Astrocyte (in vitro differentiated cells and primary cell): ENCODE measurements at regions not wholly inside any gene's neighbourhood (a gene's known extent, or its start where the extent isn't known, plus 50 kb on each side); places are given as distances from the start of the nearest gene placed in this dataset.

ENCODE experiments used
- DNase-seq: peaks from one replicate; pipeline ENCODE4 v3.0.0-alpha.2; 2010; ENCODE audit warnings: low read depth
- FAIRE-seq: peaks from 2 replicates; lab custom pipeline; 2011; peaks lifted over from hg19 to GRCh38; lab: Jason Lieb, UNC
- H2AFZ ChIP-seq: 2 replicates; pipeline ENCODE4 v1.6.0; 2012; ENCODE audit warnings: low read depth, low read length, inconsistent platforms
- H3K27ac ChIP-seq: 2 replicates; pipeline ENCODE4 v1.5.1; 2011; ENCODE audit warnings: low read depth, low read length, inconsistent platforms
- H3K27me3 ChIP-seq: 2 replicates; pipeline ENCODE4 v1.6.0; 2011; ENCODE audit warnings: low read length, inconsistent platforms; ENCODE audit not compliant: insufficient read depth
- H3K36me3 ChIP-seq: 2 replicates; pipeline ENCODE4 v1.5.1; 2011; ENCODE audit warnings: low read length, inconsistent platforms; ENCODE audit not compliant: insufficient read depth
- H3K4me1 ChIP-seq: 2 replicates; pipeline ENCODE4 v1.5.1; 2011; ENCODE audit warnings: low read length, inconsistent platforms; ENCODE audit not compliant: insufficient read depth
- H3K4me2 ChIP-seq: 2 replicates; pipeline ENCODE4 v1.6.0; 2012; ENCODE audit warnings: low read length, inconsistent platforms
- H3K4me3 ChIP-seq: 2 replicates; pipeline ENCODE4 v1.5.1; 2011; ENCODE audit warnings: low read depth, mild to moderate bottlenecking, low read length, inconsistent platforms; ENCODE audit not compliant: insufficient read depth
- H3K79me2 ChIP-seq: 2 replicates; pipeline ENCODE4 v1.6.0; 2012; ENCODE audit warnings: mild to moderate bottlenecking, low read length, inconsistent platforms; ENCODE audit not compliant: insufficient read depth
- H3K9ac ChIP-seq: 2 replicates; pipeline ENCODE4 v1.6.0; 2012; ENCODE audit warnings: mild to moderate bottlenecking, low read length, inconsistent platforms
- H3K9me3 ChIP-seq: 2 replicates; pipeline ENCODE4 v1.5.1; 2012; ENCODE audit warnings: low read depth, mild to moderate bottlenecking, low read length, inconsistent platforms; ENCODE audit not compliant: insufficient read depth
- H4K20me1 ChIP-seq: 2 replicates; pipeline ENCODE4 v1.6.0; 2012; ENCODE audit warnings: low read length, inconsistent platforms; ENCODE audit not compliant: insufficient read depth
- H3K27ac Mint-ChIP-seq: one replicate; pipeline ENCODE4 v1.8.0; 2021; ENCODE audit warnings: mild to moderate bottlenecking, mixed read lengths; ENCODE audit not compliant: unreplicated experiment
- H3K27me3 Mint-ChIP-seq: one replicate; pipeline ENCODE4 v1.8.0; 2021; ENCODE audit warnings: low read depth, mixed read lengths; ENCODE audit not compliant: unreplicated experiment
- H3K36me3 Mint-ChIP-seq: one replicate; pipeline ENCODE4 v1.8.0; 2021; ENCODE audit warnings: low read depth, mixed read lengths; ENCODE audit not compliant: unreplicated experiment
- H3K4me1 Mint-ChIP-seq: one replicate; pipeline ENCODE4 v1.8.0; 2021; ENCODE audit warnings: low read depth, mixed read lengths; ENCODE audit not compliant: unreplicated experiment
- H3K4me3 Mint-ChIP-seq: one replicate; pipeline ENCODE4 v1.8.0; 2021; ENCODE audit warnings: mild to moderate bottlenecking, moderate library complexity, mixed read lengths; ENCODE audit not compliant: unreplicated experiment
- H3K9me3 Mint-ChIP-seq: one replicate; pipeline ENCODE4 v1.8.0; 2021; ENCODE audit warnings: mild to moderate bottlenecking, mixed read lengths; ENCODE audit not compliant: unreplicated experiment
- CTCF ChIP-seq: IDR thresholded peaks from 2 replicates; pipeline ENCODE4 v1.5.1; 2011; ENCODE audit warnings: low read depth, mild to moderate bottlenecking, inconsistent platforms, low read length, moderate library complexity; ENCODE audit not compliant: insufficient read depth
- EZH2 ChIP-seq: IDR thresholded peaks from 2 replicates; pipeline ENCODE4 v1.6.1; 2012; ENCODE audit warnings: mild to moderate bottlenecking, low read length, inconsistent platforms; ENCODE audit not compliant: insufficient read depth

- Mint-ChIP-seq H3K36me3 (no peaks in the 10 kb centered on the region), H3K9me3 (peaks cover 4% of the 10 kb centered on the region), H3K27me3 (no peaks in the 10 kb centered on the region), H3K4me3 (no peak overlapping the region), H3K4me1 (peaks cover 11% of the 10 kb centered on the region), H3K27ac (no peak overlapping the region)
- no peak overlapping the region for H3K4me2 ChIP-seq
- H3K4me1 ChIP-seq = no peaks in the 10 kb centered on the region
- no peak overlapping the region for H2AFZ ChIP-seq
- no peak overlapping the region for H3K4me3 ChIP-seq
- H3K27me3 ChIP-seq = no peaks in the 10 kb centered on the region
- H4K20me1 ChIP-seq = no peaks in the 10 kb centered on the region
- H3K79me2 ChIP-seq = no peaks in the 10 kb centered on the region
- DNase-seq (peak; percentile 11), FAIRE-seq (no peak)
- H3K27ac ChIP-seq = no peak overlapping the region
- no peak overlapping the region for H3K9ac ChIP-seq
- H3K36me3 ChIP-seq = no peaks in the 10 kb centered on the region
- no peak for TF ChIP-seq CTCF
- TF ChIP-seq EZH2 = no peak
- H3K9me3 ChIP-seq = no peaks in the 10 kb centered on the region
Measured at GRCh38 chr6:91634791-91635190, 1047.9 kb upstream of the MAP3K7 start.

GRCh38 chr6:91633374-91634111, 1046.7 kb upstream of the MAP3K7 start:
- Histone ChIP-seq H3K4me2 (no peak overlapping the region), H3K4me1 (no peaks in the 10 kb centered on the region), H3K36me3 (no peaks in the 10 kb centered on the region), H3K27me3 (no peaks in the 10 kb centered on the region), H3K79me2 (no peaks in the 10 kb centered on the region), H3K9me3 (no peaks in the 10 kb centered on the region), H3K4me3 (no peak overlapping the region), H4K20me1 (no peaks in the 10 kb centered on the region), H3K27ac (no peak overlapping the region), H3K9ac (no peak overlapping the region), H2AFZ (no peak overlapping the region)
- TF ChIP-seq CTCF = no peak
- TF ChIP-seq EZH2 = no peak
- FAIRE-seq = no peak
- Mint-ChIP-seq H3K4me3 (no peak overlapping the region), H3K27ac (no peak overlapping the region), H3K9me3 (peaks cover 2% of the 10 kb centered on the region), H3K36me3 (no peaks in the 10 kb centered on the region), H3K4me1 (peaks cover 11% of the 10 kb centered on the region), H3K27me3 (no peaks in the 10 kb centered on the region)
- DNase-seq = no peak

GRCh38 chr6:91632308-91632707, 1045.4 kb upstream of the MAP3K7 start:
- DNase-seq (no peak), FAIRE-seq (no peak)
- Histone ChIP-seq H3K27ac (no peak overlapping the region), H3K4me3 (no peak overlapping the region), H4K20me1 (no peaks in the 10 kb centered on the region), H3K4me2 (no peak overlapping the region), H3K9ac (no peak overlapping the region), H3K9me3 (no peaks in the 10 kb centered on the region), H3K79me2 (no peaks in the 10 kb centered on the region), H3K4me1 (no peaks in the 10 kb centered on the region), H3K27me3 (no peaks in the 10 kb centered on the region), H3K36me3 (no peaks in the 10 kb centered on the region), H2AFZ (no peak overlapping the region)
- H3K4me3 Mint-ChIP-seq = no peak overlapping the region
- no peak overlapping the region for H3K27ac Mint-ChIP-seq
- H3K9me3 Mint-ChIP-seq = peaks cover 2% of the 10 kb centered on the region
- peaks cover 11% of the 10 kb centered on the region for H3K4me1 Mint-ChIP-seq
- no peaks in the 10 kb centered on the region for H3K27me3 Mint-ChIP-seq
- TF ChIP-seq CTCF (no peak), EZH2 (no peak)
- no peaks in the 10 kb centered on the region for H3K36me3 Mint-ChIP-seq
